ENCODE measurements at regions not wholly inside any gene's neighbourhood (a gene's known extent, or its start where the extent isn't known, plus 50 kb on each side); places are given as distances from the start of the nearest gene placed in this dataset.

DNA sequence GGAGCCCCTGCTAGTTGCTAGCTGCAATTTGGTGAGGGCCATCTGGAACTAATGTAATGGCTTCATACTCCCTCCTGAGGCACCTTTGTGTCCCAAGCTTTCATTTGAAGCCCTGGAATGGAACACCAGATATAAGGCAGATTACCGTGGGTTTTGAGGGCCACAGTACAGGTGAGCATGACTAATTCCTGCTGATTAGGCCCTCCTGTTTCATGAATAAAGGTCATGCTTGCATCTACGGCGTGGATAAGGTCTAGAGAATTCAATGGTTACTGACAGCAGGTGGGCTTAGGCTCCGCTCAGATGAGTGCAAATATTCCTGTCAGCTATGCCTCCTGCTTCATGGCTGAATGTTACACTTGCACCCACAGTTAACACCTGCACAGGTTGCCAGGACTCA lies 495.4 kb downstream of the NAP1L3 start:
- Histone ChIP-seq H3K4me1 (ENCODE audit: insufficient read depth, low read length) (no peaks in the 10 kb centered on the region), H3K27me3 (ENCODE audit: insufficient read depth, low read length) (no peaks in the 10 kb centered on the region), H3K9me3 (ENCODE audit: control insufficient read depth, low read depth, low read length) (peaks cover 50% of the 10 kb centered on the region), H3T11ph (ENCODE audit: low read length) (no peak overlapping the region), H3K79me1 (ENCODE audit: insufficient read depth, low read depth, low read length, poor library complexity, severe bottlenecking) (no peaks in the 10 kb centered on the region), H2BK20ac (ENCODE audit: low read depth, low read length, poor library complexity, severe bottlenecking) (no peak overlapping the region), H3K23me2 (ENCODE audit: insufficient read length, low read depth, low read length, poor library complexity, severe bottlenecking) (no peaks in the 10 kb centered on the region), H4K8ac (replicated peaks; ENCODE audit: insufficient read length, low read depth, low read length) (no peak overlapping the region), H4K91ac (ENCODE audit: insufficient read length, low read depth, low read length) (no peak overlapping the region), H2BK15ac (ENCODE audit: low read depth, low read length) (no peak overlapping the region), H3K23ac (ENCODE audit: insufficient read length, low read depth, low read length) (no peak overlapping the region), H2BK12ac (ENCODE audit: insufficient read length, low read depth, low read length) (no peak overlapping the region), H3K27ac (ENCODE audit: insufficient read length, low read depth, low read length) (no peak overlapping the region), H2AFZ (ENCODE audit: low read length) (no peak overlapping the region), H3K79me2 (ENCODE audit: insufficient read depth, low read length) (no peaks in the 10 kb centered on the region), H4K5ac (ENCODE audit: insufficient read length, low read depth, low read length) (no peak overlapping the region), H2BK5ac (ENCODE audit: insufficient read length, low read length) (no peak overlapping the region), H2BK120ac (ENCODE audit: low read depth, low read length, poor library complexity, severe bottlenecking) (no peak overlapping the region), H3K9ac (ENCODE audit: extremely low read depth, insufficient read length, low read length) (no peak overlapping the region), H3K4me2 (ENCODE audit: insufficient read depth, insufficient read length, low read length) (no peak overlapping the region), H4K20me1 (ENCODE audit: control insufficient read depth, insufficient read depth, insufficient read length) (no peaks in the 10 kb centered on the region), H3K14ac (ENCODE audit: insufficient read depth, low read length) (no peak overlapping the region), H3K18ac (ENCODE audit: insufficient read length, low read depth, low read length) (no peak overlapping the region), H2AK5ac (ENCODE audit: insufficient read length, low read length) (no peak overlapping the region), H3K56ac (ENCODE audit: insufficient read length, low read depth, low read length) (no peak overlapping the region), H3K4ac (ENCODE audit: low read depth, low read length) (no peak overlapping the region)
- Mint-ChIP-seq H3K27me3 (ENCODE audit: low read depth) (peaks cover 4% of the 10 kb centered on the region), H3K4me1 (no peaks in the 10 kb centered on the region), H3K27ac (no peak overlapping the region; a peak in 1 of 7 replicates), H3K4me3 (no peak overlapping the region), H3K9me3 (peaks cover 62 to 69% of the 10 kb centered on the region in 2 experiments), H3K36me3 (ENCODE audit: insufficient read depth in 1 of 3, low read depth in 3 of 3) (peaks cover 43 to 63% (median 44%) of the 10 kb centered on the region in 3 experiments)
- DNase-seq, result no peak
- TF ChIP-seq, protein P1, sequence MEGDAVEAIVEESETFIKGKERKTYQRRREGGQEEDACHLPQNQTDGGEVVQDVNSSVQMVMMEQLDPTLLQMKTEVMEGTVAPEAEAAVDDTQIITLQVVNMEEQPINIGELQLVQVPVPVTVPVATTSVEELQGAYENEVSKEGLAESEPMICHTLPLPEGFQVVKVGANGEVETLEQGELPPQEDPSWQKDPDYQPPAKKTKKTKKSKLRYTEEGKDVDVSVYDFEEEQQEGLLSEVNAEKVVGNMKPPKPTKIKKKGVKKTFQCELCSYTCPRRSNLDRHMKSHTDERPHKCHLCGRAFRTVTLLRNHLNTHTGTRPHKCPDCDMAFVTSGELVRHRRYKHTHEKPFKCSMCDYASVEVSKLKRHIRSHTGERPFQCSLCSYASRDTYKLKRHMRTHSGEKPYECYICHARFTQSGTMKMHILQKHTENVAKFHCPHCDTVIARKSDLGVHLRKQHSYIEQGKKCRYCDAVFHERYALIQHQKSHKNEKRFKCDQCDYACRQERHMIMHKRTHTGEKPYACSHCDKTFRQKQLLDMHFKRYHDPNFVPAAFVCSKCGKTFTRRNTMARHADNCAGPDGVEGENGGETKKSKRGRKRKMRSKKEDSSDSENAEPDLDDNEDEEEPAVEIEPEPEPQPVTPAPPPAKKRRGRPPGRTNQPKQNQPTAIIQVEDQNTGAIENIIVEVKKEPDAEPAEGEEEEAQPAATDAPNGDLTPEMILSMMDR (conservative IDR thresholded peaks at IDR 0.05), result no peak
- no CpG with 5 or more reads among the region's 4 CpGs for WGBS (ENCODE audit: extremely low coverage, insufficient read length, low lambda C conversion rate)

All from H9 (cell line).